Nucleus accumbens (tissue), 56 donors: ENCODE measurements at regions not wholly inside any gene's neighbourhood (a gene's known extent, or its start where the extent isn't known, plus 50 kb on each side); places are given as distances from the start of the nearest gene placed in this dataset.

ENCODE experiments used
- DNase-seq, 56 donors: peaks; one replicate each; lab custom pipeline; 2025; lab: John Stamatoyannopoulos, UW

DNA sequence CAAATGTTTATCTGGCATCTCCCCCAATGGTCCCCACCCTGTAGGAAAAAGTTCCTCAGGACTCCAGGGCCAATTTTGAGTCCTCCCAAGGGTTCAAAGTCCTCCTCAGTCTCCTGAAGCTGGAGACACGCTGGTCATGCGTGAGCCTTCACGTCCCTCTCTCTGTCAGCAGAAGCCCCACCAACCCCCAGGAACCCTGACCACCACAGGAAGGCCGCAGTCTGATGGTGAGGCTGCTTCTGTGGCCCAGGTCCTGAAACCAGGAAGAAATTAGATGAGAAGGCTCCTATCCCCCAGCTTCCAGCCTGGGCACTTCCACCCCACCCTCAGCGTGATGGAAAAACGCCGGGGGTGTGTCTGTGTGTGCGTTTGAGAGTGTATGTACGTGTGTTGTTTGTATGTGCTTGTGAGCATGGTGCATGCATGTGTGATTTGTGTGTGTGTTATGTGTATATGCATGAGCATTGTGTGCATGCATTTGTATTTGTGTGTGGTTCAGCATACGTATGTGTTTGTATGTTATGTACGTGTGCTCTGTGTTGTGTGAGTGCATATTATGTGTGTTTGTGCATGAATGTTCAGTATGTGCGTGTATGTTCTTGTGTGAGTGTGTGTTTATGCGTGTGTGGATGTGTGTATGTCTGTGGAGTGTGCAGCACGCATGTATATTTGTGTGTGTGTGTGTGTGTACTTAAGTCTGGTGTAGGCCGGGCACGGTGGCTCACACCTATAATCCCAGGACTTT lies 92.5 kb downstream of the SIK1 start:
- DNase-seq, result no peak

- peak in 5 of 56 donors; percentile 11 to 66 (median 49) for DNase-seq
Observed at GRCh38 chr21:43333298-43334062, 93.5 kb downstream of the SIK1 start.

- no peak for DNase-seq
Observed at GRCh38 chr21:43332861-43333297, 94.1 kb downstream of the SIK1 start.

- peak in 54 of 56 donors; percentile 21 to 95 (median 76) for DNase-seq
Observed at GRCh38 chr21:43331962-43332828, 94.7 kb downstream of the SIK1 start.

GRCh38 chr21:43331111-43331961 lies 95.6 kb downstream of the SIK1 start:
- DNase-seq, result no peak

GRCh38 chr21:43330306-43330881 lies 96.5 kb downstream of the SIK1 start:
- DNase-seq, result no peak

DNA sequence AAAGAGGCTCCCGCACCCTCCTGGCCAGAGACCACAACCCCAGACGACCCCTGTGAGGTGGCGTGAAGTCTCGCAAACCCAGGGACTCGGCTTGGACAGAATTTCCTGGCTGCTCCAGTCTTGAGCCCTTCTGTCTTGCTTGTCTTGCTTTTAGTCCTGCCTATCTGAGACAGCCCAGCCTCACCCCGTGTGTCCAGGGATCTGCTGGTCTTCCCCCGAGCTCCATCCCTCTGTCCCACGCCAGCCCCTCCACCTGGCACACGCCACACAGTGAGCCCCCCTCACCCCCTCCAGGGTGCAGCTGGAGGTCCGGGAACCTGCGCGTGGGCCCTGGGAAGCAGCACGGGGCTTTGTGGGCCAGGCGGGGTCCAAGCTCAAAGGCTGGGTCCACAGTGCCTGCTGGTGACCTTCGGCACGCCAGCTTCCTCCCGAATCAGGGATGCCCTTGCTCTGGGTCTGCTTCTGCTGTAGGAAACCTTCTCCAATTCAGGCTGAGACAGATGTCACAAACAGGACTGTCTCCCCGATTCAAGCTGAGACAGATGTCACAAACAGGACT lies 97.1 kb downstream of the SIK1 start:
- no peak for DNase-seq

GRCh38 chr21:43328958-43329691 lies 97.8 kb downstream of the SIK1 start:
- DNase-seq, result no peak

DNA sequence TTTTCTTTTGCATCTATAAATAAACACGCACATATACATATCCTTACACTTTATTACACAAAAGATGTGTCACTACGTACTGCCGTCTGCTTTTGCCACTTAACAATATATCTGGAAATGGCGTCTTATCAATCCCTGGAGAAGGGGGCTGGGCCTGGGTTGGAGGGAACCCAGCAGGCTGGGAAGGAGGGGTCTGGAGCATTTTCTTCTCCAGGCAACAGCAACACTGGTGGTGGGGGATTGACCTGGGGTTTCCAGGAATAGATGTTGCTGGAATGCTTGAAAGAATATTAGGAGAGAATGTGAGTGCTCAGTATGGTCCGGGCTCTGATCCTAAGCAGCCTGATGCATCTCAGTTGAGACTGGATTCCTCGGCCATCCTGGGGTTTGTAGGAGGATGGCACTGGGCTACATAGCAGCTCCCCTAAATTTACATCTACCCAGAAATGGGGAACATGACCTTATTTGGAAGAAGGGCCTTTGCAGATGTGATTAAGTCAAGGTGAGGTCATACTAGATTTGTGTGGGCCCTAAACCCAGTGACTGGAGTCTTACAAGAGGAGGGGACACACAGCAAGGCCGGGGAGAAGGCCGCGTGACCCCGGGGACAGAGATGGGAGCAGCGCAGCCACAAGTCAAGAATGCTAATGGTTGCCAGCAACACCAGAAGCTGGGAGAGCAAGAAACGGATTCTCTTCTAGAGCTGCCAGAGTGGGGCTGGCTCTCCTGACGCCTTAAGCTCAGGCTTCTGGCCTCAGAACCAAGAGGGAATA lies 98.6 kb downstream of the SIK1 start:
- DNase-seq, result no peak

DNA sequence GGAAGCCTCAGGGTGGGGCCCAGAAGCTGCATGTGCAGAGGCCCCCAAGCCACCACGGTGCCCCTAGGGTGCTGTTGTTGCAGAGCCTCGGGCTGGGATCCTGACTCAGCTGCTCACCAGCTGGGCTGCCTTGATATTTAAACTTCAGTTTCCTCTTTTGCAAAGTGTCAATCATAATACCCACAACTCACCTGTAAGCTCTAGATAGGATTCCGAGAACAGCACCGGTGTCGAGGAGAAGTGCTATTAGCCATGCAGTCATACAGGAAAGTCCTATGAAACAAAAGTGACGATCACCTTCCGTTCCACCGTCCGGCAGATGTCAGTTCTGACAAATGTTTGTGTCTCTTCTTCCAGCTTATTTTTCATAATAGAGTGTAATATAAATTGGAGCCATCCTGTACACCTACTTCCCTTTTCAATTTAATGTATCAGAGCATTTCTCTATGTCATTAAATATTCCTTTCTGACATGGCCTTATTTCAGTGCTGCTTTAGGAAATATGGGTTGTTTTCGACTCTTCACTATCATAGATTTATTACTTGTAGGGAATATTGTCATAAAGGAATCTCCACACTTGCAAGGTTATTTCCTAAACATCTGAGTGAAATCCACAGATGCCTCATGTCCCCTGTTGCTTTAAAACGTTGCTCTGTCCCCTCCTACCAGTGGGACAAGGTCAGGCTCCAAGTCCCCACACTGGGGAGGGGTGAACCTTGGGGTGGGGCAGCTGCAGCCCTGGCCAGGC lies 100.8 kb downstream of the SIK1 start:
- no peak for DNase-seq

DNA sequence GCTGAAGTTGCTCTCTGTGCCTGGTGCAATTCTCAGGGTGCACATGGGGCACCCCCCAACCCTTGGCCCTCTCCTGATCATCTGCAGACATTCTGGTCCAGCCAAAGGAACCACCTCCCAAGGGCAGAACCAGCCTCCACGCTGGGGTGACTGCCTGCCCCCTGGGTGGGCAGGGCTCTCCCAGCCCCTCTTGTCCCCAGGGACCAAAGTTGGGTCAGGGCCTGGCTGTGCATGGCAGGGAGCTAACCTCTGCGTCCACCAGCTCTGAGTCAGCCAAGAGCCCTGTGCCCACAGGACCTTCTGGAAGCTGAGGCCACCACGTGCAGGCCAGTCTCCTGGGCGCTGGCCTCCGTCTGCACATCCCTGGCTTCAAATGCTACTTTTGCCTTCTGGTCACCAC lies 101.9 kb downstream of the SIK1 start:
- no peak for DNase-seq

GRCh38 chr21:43324596-43324995 lies 102.3 kb downstream of the SIK1 start:
- DNase-seq, result no peak

GRCh38 chr21:43323244-43324005 lies 103.5 kb downstream of the SIK1 start:
- DNase-seq, result peak in 54 of 56 donors; percentile 16 to 94 (median 76)

DNA sequence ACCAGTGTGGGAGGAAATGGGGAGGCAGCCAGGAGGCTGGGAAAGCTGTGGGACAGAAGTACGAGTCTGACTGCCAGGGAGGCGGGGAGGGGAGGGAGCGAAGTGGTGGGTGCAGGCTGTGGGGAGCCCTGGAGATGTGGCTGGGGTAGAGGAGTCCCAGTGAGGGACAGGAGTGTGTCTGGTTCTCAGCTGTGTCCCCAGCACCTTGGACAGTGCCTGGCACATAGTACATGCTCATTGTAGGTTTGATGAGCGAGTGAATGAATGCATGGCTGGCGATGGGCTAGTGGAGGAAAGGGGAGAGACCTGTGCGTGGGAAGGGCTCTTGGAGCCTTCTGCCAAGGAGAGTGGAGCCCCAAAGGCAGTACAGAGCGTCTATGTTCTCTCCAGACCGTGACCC lies 104.1 kb downstream of the SIK1 start:
- DNase-seq, result no peak

GRCh38 chr21:43322311-43322710 lies 104.6 kb downstream of the SIK1 start:
- no peak for DNase-seq

- DNase-seq, result no peak
Observed at GRCh38 chr21:43321611-43322010, 105.3 kb downstream of the SIK1 start.
